Common myeloid progenitor, CD34-positive (primary cell): ENCODE measurements at regions not wholly inside any gene's neighbourhood (a gene's known extent, or its start where the extent isn't known, plus 50 kb on each side); places are given as distances from the start of the nearest gene placed in this dataset.
"Not testable (repeated sequence)": the region's sequence is repeated elsewhere in the genome, so short reads cannot be mapped to it uniquely, and the experiment has no call there.

ENCODE experiments used
- CTCF ChIA-PET: fragments of 350-600 bp; sonication (Branson Sonifier 250); formaldehyde crosslinking; loops from one replicate; lab custom pipeline; 2021; ENCODE audit warnings: antibody characterized with exemption; lab: Charles Lee
- POLR2A ChIA-PET: fragments of 350-600 bp; sonication (Branson Sonifier 250); formaldehyde crosslinking; loops from one replicate; lab custom pipeline; 2021; ENCODE audit warnings: antibody characterized with exemption; lab: Charles Lee
- DNase-seq, 3 donors: peaks; one replicate each; pipeline versions ENCODE4 v3.0.0 to v3.0.0-alpha.2; 2013
- H3K27ac ChIP-seq, 2 experiments: 1 replicate in 1 of 2; 2 replicates in 1 of 2; pipeline ENCODE4 v1.7.0; 2013; ENCODE audit warnings: inconsistent platforms in 2 of 2, low read length in 2 of 2, mild to moderate bottlenecking in 2 of 2, low read depth in 1 of 2, moderate library complexity in 1 of 2; ENCODE audit not compliant: severe bottlenecking in 2 of 2, insufficient read depth in 1 of 2, poor library complexity in 1 of 2
- H3K27me3 ChIP-seq, 5 experiments: replicated peaks in 2 of 5; 1 replicate in 3 of 5; 2 replicates in 2 of 5; pipeline versions ENCODE4 v1.6.1 to v1.7.0; 2013; ENCODE audit warnings: low read length in 4 of 5, mild to moderate bottlenecking in 2 of 5, moderate library complexity in 2 of 5, inconsistent platforms in 1 of 5; ENCODE audit not compliant: insufficient read depth in 5 of 5, control insufficient read depth in 4 of 5
- H3K36me3 ChIP-seq, 4 experiments: 1 replicate in 2 of 4; 2 replicates in 2 of 4; pipeline versions ENCODE4 v1.6.1 to v1.7.0; 2013; ENCODE audit warnings: low read length in 3 of 4, control low read depth in 1 of 4, mild to moderate bottlenecking in 1 of 4; ENCODE audit not compliant: control insufficient read depth in 4 of 4, insufficient read depth in 4 of 4
- H3K4me1 ChIP-seq, 4 experiments: 1 replicate in 3 of 4; 2 replicates in 1 of 4; pipeline versions ENCODE4 v1.6.1 to v1.7.1; 2013; ENCODE audit warnings: low read length in 3 of 4, mild to moderate bottlenecking in 3 of 4, control low read depth in 1 of 4, inconsistent platforms in 1 of 4, moderate library complexity in 1 of 4; ENCODE audit not compliant: control insufficient read depth in 4 of 4, insufficient read depth in 4 of 4; ENCODE audit errors: control extremely low read depth in 1 of 4
- H3K4me3 ChIP-seq, 7 experiments: 1 replicate in 4 of 7; 2 replicates in 3 of 7; pipeline versions ENCODE4 v1.5.1 to v1.7.0; 2013; ENCODE audit warnings: mild to moderate bottlenecking in 7 of 7, low read length in 6 of 7, moderate library complexity in 6 of 7, inconsistent platforms in 2 of 7, low read depth in 2 of 7, control low read depth in 1 of 7; ENCODE audit not compliant: insufficient read depth in 4 of 7, control insufficient read depth in 1 of 7; ENCODE audit errors: extremely low read depth in 1 of 7
- H3K9me3 ChIP-seq, 5 experiments: 1 replicate in 4 of 5; 2 replicates in 1 of 5; pipeline versions ENCODE4 v1.6.1 to v1.7.1; 2013; ENCODE audit warnings: low read length in 4 of 5, mild to moderate bottlenecking in 2 of 5, inconsistent platforms in 1 of 5, low read depth in 1 of 5, moderate library complexity in 1 of 5; ENCODE audit not compliant: control insufficient read depth in 4 of 5, insufficient read depth in 2 of 5; ENCODE audit errors: control extremely low read depth in 1 of 5
- WGBS: methylation state at CpG from one replicate; pipeline ENCODE4 v1.1.5; 2013; ENCODE audit not compliant: insufficient coverage; 5-methylcytosine and 5-hydroxymethylcytosine counted together

DNA sequence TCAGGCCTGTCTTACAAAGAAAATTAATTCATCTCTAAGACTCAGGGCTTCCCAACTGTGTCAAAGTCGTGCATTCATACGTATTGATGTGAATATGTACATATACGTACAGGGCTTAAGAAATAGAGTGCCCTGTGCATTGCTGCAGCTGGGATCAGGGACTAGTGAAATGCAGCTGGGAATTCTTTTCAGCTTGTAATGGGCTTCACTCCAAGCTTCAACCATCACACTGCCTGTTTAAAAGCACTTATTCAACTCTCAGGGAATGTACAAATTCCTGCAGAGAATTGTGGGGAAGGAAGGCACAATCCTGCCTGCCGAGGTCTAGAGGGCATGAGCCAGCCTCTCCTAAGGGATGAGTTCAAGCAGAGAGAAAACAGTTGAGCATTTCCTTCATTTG, 59.6 kb upstream of the MAN2A1 start:
- Histone ChIP-seq H3K27ac (no peak overlapping the region), H3K36me3 (no peaks in the 10 kb centered on the region), H3K9me3 (peaks cover 0 to 2% (median 0%) of the 10 kb centered on the region in 5 experiments), H3K27me3 (no peaks in the 10 kb centered on the region), H3K4me3 (no peak overlapping the region), H3K4me1 (no peaks in the 10 kb centered on the region)
- ChIA-PET POLR2A (no interaction called here), CTCF (interaction anchor here (1.5 kb wide), 1 partner anchor 10 kb away, joined by 5 read pairs; no protein-coding TSS in a partner anchor)
- no peak for DNase-seq
- 86% methylated on average over 4 of the region's 4 CpGs for WGBS

GRCh38 chr5:109628591-109628990, 61.1 kb upstream of the MAN2A1 start:
- Histone ChIP-seq H3K36me3 (no peaks in the 10 kb centered on the region), H3K27ac (no peak overlapping the region), H3K4me3 (no peak overlapping the region), H3K9me3 (peaks cover 0 to 2% (median 0%) of the 10 kb centered on the region in 5 experiments), H3K4me1 (no peaks in the 10 kb centered on the region), H3K27me3 (no peaks in the 10 kb centered on the region)
- 80% methylated on average over 1 of the region's 3 CpGs for WGBS
- no peak for DNase-seq
- ChIA-PET POLR2A (no interaction called here), CTCF (no interaction called here)

GRCh38 chr5:109621266-109621665, 68.5 kb upstream of the MAN2A1 start:
- H3K4me1 ChIP-seq, H3K27ac ChIP-seq, H3K27me3 ChIP-seq, POLR2A ChIA-PET, H3K36me3 ChIP-seq, CTCF ChIA-PET, H3K9me3 ChIP-seq, H3K4me3 ChIP-seq: not testable (repeated sequence)
- DNase-seq, result peak in 2 of 3 donors; percentile 9 to 21
- 93% methylated on average over 3 of the region's 5 CpGs for WGBS

GRCh38 chr5:109620651-109621050, 69.1 kb upstream of the MAN2A1 start:
- no peak overlapping the region for H3K27ac ChIP-seq
- peaks cover 0 to 3% (median 0%) of the 10 kb centered on the region in 5 experiments for H3K9me3 ChIP-seq
- no peak for DNase-seq
- no peaks in the 10 kb centered on the region for H3K27me3 ChIP-seq
- H3K4me1 ChIP-seq, result no peaks in the 10 kb centered on the region
- CTCF ChIA-PET, result interaction anchor here (1.2 kb wide), 2 partner anchors 9 to 30 kb away, joined by 5 read pairs; no protein-coding TSS in a partner anchor
- WGBS, result 88% methylated on average over 1 of the region's 1 CpG
- POLR2A ChIA-PET, result no interaction called here
- H3K36me3 ChIP-seq, result no peaks in the 10 kb centered on the region
- no peak overlapping the region for H3K4me3 ChIP-seq

GRCh38 chr5:109619606-109620005, 70.1 kb upstream of the MAN2A1 start:
- Histone ChIP-seq H3K4me3 (no peak overlapping the region), H3K9me3 (peaks cover 0 to 3% (median 0%) of the 10 kb centered on the region in 5 experiments), H3K36me3 (no peaks in the 10 kb centered on the region), H3K4me1 (no peaks in the 10 kb centered on the region), H3K27ac (no peak overlapping the region), H3K27me3 (no peaks in the 10 kb centered on the region)
- DNase-seq, result no peak
- ChIA-PET CTCF (interaction anchor here (0.5 to 1.2 kb wide), 3 partner anchors 10 to 303 kb away, joined by 3 to 5 read pairs (median 5); no protein-coding TSS in a partner anchor), POLR2A (no interaction called here)

GRCh38 chr5:109619021-109619460, 70.7 kb upstream of the MAN2A1 start:
- DNase-seq, result peak in 2 of 3 donors; percentile 17 to 28
- CTCF ChIA-PET, result no interaction called here
- Histone ChIP-seq H3K27me3 (no peaks in the 10 kb centered on the region), H3K27ac (no peak overlapping the region), H3K9me3 (peaks cover 0 to 3% (median 0%) of the 10 kb centered on the region in 5 experiments), H3K36me3 (no peaks in the 10 kb centered on the region), H3K4me3 (no peak overlapping the region), H3K4me1 (no peaks in the 10 kb centered on the region)
- WGBS, result 67% methylated on average over 3 of the region's 3 CpGs
- POLR2A ChIA-PET, result interaction anchor here (1.2 kb wide), 1 partner anchor 14 kb away, joined by 4 read pairs; no protein-coding TSS in a partner anchor

GRCh38 chr5:109614981-109615380, 74.7 kb upstream of the MAN2A1 start:
- 68% methylated on average over 2 of the region's 3 CpGs for WGBS
- no peak overlapping the region for H3K27ac ChIP-seq
- H3K4me1 ChIP-seq, result no peaks in the 10 kb centered on the region
- peak in 2 of 3 donors; percentile 15 to 17 for DNase-seq
- ChIA-PET CTCF (no interaction called here), POLR2A (no interaction called here)
- no peaks in the 10 kb centered on the region for H3K27me3 ChIP-seq
- no peaks in the 10 kb centered on the region for H3K36me3 ChIP-seq
- no peak overlapping the region for H3K4me3 ChIP-seq
- no peaks in the 10 kb centered on the region for H3K9me3 ChIP-seq
